ENCODE measurements at regions not wholly inside any gene's neighbourhood (a gene's known extent, or its start where the extent isn't known, plus 50 kb on each side); places are given as distances from the start of the nearest gene placed in this dataset.

DNA sequence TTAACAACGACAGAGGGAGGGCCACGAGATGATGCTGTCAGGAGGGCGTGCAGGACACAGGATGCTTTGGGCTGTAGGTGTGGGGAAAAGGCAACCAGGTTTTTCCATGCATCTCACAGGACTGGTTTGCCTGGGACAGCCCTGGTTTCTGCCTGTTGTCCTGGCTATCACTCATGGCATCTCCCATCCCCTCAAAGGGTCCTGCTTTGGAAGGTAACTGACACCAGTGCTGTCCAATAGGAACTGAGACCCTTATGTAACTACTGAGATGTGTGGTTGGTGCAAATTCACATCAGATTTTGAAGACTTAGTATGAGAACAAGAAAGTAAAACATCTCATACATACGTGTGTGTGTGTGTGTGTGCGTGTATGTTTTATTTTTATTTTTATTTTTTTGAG, 144.2 kb downstream of the URI1 start:
- TF ChIP-seq, protein P1, sequence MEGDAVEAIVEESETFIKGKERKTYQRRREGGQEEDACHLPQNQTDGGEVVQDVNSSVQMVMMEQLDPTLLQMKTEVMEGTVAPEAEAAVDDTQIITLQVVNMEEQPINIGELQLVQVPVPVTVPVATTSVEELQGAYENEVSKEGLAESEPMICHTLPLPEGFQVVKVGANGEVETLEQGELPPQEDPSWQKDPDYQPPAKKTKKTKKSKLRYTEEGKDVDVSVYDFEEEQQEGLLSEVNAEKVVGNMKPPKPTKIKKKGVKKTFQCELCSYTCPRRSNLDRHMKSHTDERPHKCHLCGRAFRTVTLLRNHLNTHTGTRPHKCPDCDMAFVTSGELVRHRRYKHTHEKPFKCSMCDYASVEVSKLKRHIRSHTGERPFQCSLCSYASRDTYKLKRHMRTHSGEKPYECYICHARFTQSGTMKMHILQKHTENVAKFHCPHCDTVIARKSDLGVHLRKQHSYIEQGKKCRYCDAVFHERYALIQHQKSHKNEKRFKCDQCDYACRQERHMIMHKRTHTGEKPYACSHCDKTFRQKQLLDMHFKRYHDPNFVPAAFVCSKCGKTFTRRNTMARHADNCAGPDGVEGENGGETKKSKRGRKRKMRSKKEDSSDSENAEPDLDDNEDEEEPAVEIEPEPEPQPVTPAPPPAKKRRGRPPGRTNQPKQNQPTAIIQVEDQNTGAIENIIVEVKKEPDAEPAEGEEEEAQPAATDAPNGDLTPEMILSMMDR (IDR thresholded peaks at IDR 0.05): no peak
- TF ChIP-seq POLR2A (IDR thresholded peaks at IDR 0.05): no peak

Data from gastroesophageal sphincter (tissue), 3 donors.